CD4-positive, alpha-beta T cell (primary cell): ENCODE measurements at regions not wholly inside any gene's neighbourhood (a gene's known extent, or its start where the extent isn't known, plus 50 kb on each side); places are given as distances from the start of the nearest gene placed in this dataset.

Source experiments
- ATAC-seq: fragments of 200-7000 bp; cut with Tn5 transposase; one replicate; pipeline ENCODE4 v1.10.0; 2022; ENCODE audit warnings: mild to moderate bottlenecking; ENCODE audit not compliant: poor library complexity
- CTCF ChIA-PET: fragments of 350-600 bp; sonication (Branson Sonifier 250); formaldehyde crosslinking; loops from one replicate; lab custom pipeline; 2021; ENCODE audit warnings: antibody characterized with exemption, inconsistent platforms; lab: Charles Lee
- POLR2A ChIA-PET: fragments of 350-600 bp; sonication (Branson Sonifier 250); formaldehyde crosslinking; loops from one replicate; lab custom pipeline; 2021; ENCODE audit warnings: antibody characterized with exemption, inconsistent platforms; lab: Charles Lee
- DNase-seq, 14 experiments: peaks; one replicate each; pipeline ENCODE4 v3.0.0-alpha.2; 2013 to 2020; ENCODE audit warnings: mixed read lengths in 2 of 14
- H3K27ac ChIP-seq, 2 donors: one replicate each; pipeline versions ENCODE4 v1.5.1 to v1.7.0; 2013; ENCODE audit warnings: low read length in 2 of 2, low read depth in 1 of 2, mild to moderate bottlenecking in 1 of 2
- H3K27me3 ChIP-seq, 2 experiments: 1 replicate in 1 of 2; 2 replicates in 1 of 2; pipeline versions ENCODE4 v1.6.1 to v1.7.0; 2013; ENCODE audit warnings: low read length in 2 of 2, control low read depth in 1 of 2, mild to moderate bottlenecking in 1 of 2, moderate library complexity in 1 of 2; ENCODE audit not compliant: insufficient read depth in 2 of 2, control insufficient read depth in 1 of 2
- H3K36me3 ChIP-seq: one replicate; pipeline ENCODE4 v1.6.1; 2013; ENCODE audit warnings: low read length, control low read depth; ENCODE audit not compliant: insufficient read depth
- H3K4me1 ChIP-seq: one replicate; pipeline ENCODE4 v1.6.1; 2013; ENCODE audit warnings: low read length, control low read depth; ENCODE audit not compliant: insufficient read depth
- H3K4me3 ChIP-seq: one replicate; pipeline ENCODE4 v1.5.1; 2013; ENCODE audit warnings: mild to moderate bottlenecking, low read length, moderate library complexity
- H3K9me3 ChIP-seq, 2 experiments: 1 replicate in 1 of 2; 2 replicates in 1 of 2; pipeline versions ENCODE4 v1.6.1 to v1.7.0; 2013; ENCODE audit warnings: low read length in 2 of 2, mild to moderate bottlenecking in 2 of 2, control low read depth in 1 of 2, moderate library complexity in 1 of 2; ENCODE audit not compliant: control insufficient read depth in 1 of 2, insufficient read depth in 1 of 2
- H3K27ac Mint-ChIP-seq: one replicate; pipeline ENCODE4 v1.8.0; 2020; ENCODE audit warnings: mixed read lengths
- H3K27me3 Mint-ChIP-seq: one replicate; pipeline ENCODE4 v1.8.0; 2021; ENCODE audit warnings: mixed read lengths
- H3K36me3 Mint-ChIP-seq: one replicate; pipeline ENCODE4 v1.8.0; 2021; ENCODE audit warnings: low read depth, mixed read lengths
- H3K4me1 Mint-ChIP-seq: one replicate; pipeline ENCODE4 v1.8.0; 2021; ENCODE audit warnings: low read depth, mixed read lengths
- H3K4me3 Mint-ChIP-seq: one replicate; pipeline ENCODE4 v1.8.0; 2020; ENCODE audit warnings: mild to moderate bottlenecking, mixed read lengths
- H3K9me3 Mint-ChIP-seq: one replicate; pipeline ENCODE4 v1.8.0; 2020; ENCODE audit warnings: mixed read lengths
- intact Hi-C, 2 experiments: fragments of 100-400 bp; cut with DNase I in 1 of 2; cut with micrococcal nuclease in 1 of 2; formaldehyde crosslinking; loops; one replicate each; pipeline versions ENCODE4 v1.15.1 to v1.9.0; 2023 to 2025; cut with DNase I, micrococcal nuclease
- TF ChIP-seq, protein P1 (sequence below): fragments of 200-600 bp; IDR thresholded peaks from one replicate; pipeline ENCODE4 v1.8.0; 2022; ENCODE audit warnings: antibody characterized with exemption, mild to moderate bottlenecking

DNA sequence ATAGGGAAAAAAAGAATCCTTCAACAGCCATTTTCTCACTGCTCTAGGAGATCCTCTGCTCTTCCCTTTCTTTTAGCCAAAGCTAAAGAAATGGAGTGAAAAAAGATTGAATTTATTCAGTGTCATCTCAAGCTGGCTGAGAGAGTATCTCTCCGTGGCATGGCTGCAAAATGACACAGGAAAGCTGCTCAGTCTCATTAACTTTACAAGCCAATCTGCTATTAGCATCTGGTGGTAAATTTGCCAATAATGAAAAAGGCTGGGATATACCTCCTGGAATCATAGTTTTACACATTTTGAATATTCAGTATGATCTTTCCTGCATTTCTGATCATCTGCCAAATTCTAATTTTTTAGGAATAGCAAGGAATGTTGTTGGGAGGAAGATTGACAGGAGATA is 176.8 kb upstream of the CHRM3 start:
- no peak for DNase-seq
- H3K4me1 ChIP-seq = no peaks in the 10 kb centered on the region
- TF ChIP-seq, protein P1, sequence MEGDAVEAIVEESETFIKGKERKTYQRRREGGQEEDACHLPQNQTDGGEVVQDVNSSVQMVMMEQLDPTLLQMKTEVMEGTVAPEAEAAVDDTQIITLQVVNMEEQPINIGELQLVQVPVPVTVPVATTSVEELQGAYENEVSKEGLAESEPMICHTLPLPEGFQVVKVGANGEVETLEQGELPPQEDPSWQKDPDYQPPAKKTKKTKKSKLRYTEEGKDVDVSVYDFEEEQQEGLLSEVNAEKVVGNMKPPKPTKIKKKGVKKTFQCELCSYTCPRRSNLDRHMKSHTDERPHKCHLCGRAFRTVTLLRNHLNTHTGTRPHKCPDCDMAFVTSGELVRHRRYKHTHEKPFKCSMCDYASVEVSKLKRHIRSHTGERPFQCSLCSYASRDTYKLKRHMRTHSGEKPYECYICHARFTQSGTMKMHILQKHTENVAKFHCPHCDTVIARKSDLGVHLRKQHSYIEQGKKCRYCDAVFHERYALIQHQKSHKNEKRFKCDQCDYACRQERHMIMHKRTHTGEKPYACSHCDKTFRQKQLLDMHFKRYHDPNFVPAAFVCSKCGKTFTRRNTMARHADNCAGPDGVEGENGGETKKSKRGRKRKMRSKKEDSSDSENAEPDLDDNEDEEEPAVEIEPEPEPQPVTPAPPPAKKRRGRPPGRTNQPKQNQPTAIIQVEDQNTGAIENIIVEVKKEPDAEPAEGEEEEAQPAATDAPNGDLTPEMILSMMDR = no peak
- no peak overlapping the region for H3K4me3 ChIP-seq
- H3K27me3 Mint-ChIP-seq = no peaks in the 10 kb centered on the region
- H3K9me3 ChIP-seq = no peaks in the 10 kb centered on the region
- intact Hi-C loops = no loop called here
- H3K36me3 ChIP-seq = no peaks in the 10 kb centered on the region
- POLR2A ChIA-PET = no interaction called here
- no peaks in the 10 kb centered on the region for H3K36me3 Mint-ChIP-seq
- no peak overlapping the region for H3K27ac Mint-ChIP-seq
- no peaks in the 10 kb centered on the region for H3K9me3 Mint-ChIP-seq
- no peak overlapping the region for H3K27ac ChIP-seq
- ATAC-seq = no peak
- no peak overlapping the region for H3K4me3 Mint-ChIP-seq
- H3K27me3 ChIP-seq = no peaks in the 10 kb centered on the region
- CTCF ChIA-PET = no interaction called here
- H3K4me1 Mint-ChIP-seq = no peaks in the 10 kb centered on the region

DNA sequence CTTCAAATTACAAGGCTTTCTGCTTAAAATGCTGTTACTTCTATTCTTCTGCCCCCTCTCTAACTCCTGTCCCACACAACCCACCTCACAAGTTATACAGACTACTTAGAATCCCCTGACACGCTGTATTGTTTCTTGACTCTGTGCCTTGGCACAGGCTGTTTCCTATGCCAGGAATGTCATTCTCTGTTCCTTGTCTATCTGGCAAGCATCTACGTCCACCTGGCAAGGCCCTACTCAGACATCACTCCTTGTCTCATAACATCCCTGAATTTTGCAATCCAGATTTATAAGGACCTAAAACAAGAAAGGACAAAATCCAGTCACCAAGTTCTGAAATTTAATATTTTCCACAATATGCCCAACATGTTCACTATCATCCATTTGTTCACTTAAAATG is 182.0 kb upstream of the CHRM3 start:
- Histone ChIP-seq H3K36me3 (no peaks in the 10 kb centered on the region), H3K27ac (no peak overlapping the region), H3K4me3 (no peak overlapping the region), H3K27me3 (no peaks in the 10 kb centered on the region), H3K9me3 (no peaks in the 10 kb centered on the region), H3K4me1 (no peaks in the 10 kb centered on the region)
- intact Hi-C loops = no loop called here
- no peak overlapping the region for H3K4me3 Mint-ChIP-seq
- ChIA-PET CTCF (no interaction called here), POLR2A (no interaction called here)
- TF ChIP-seq, protein P1 = no peak
- no peaks in the 10 kb centered on the region for H3K27me3 Mint-ChIP-seq
- peaks cover 2% of the 10 kb centered on the region for H3K9me3 Mint-ChIP-seq
- no peak for DNase-seq
- no peaks in the 10 kb centered on the region for H3K36me3 Mint-ChIP-seq
- H3K4me1 Mint-ChIP-seq = no peaks in the 10 kb centered on the region
- no peak for ATAC-seq
- H3K27ac Mint-ChIP-seq = no peak overlapping the region

DNA sequence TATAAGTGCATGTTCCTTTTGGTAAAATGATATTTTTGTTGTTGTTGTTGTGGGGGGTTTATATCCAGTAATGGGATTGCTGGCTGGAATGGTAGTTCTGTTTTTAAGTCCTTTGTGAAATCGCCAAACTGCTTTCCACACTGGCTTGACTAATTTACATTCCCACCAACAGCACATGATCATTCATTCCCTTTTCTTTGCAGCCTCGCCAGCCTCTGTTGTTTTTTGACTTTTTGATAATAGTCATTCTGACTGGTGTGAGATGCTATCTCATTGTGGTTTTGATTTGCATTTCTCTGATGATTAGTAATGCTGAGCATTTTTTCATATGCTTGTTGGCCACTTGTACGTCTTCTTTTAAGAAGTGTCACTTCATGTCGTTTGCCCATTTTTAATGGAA is 188.5 kb upstream of the CHRM3 start:
- Histone ChIP-seq H3K27ac (no peak overlapping the region), H3K36me3 (no peaks in the 10 kb centered on the region), H3K27me3 (no peaks in the 10 kb centered on the region), H3K9me3 (no peaks in the 10 kb centered on the region), H3K4me1 (no peaks in the 10 kb centered on the region), H3K4me3 (no peak overlapping the region)
- no peaks in the 10 kb centered on the region for H3K36me3 Mint-ChIP-seq
- CTCF ChIA-PET = no interaction called here
- intact Hi-C loops = no loop called here
- TF ChIP-seq, protein P1 = no peak
- no peak for ATAC-seq
- H3K4me3 Mint-ChIP-seq = no peak overlapping the region
- H3K27me3 Mint-ChIP-seq = no peaks in the 10 kb centered on the region
- POLR2A ChIA-PET = no interaction called here
- no peaks in the 10 kb centered on the region for H3K4me1 Mint-ChIP-seq
- peaks cover 2% of the 10 kb centered on the region for H3K9me3 Mint-ChIP-seq
- no peak for DNase-seq
- H3K27ac Mint-ChIP-seq = no peak overlapping the region
